ENCODE measurements at regions not wholly inside any gene's neighbourhood (a gene's known extent, or its start where the extent isn't known, plus 50 kb on each side); places are given as distances from the start of the nearest gene placed in this dataset.

GRCh38 chr3:72194458-72194857, 409.5 kb upstream of the PROK2 start:
- H3K36me3 Mint-ChIP-seq (ENCODE audit: unreplicated experiment) = peaks cover 5% of the 10 kb centered on the region
- no peak overlapping the region for H3K27ac Mint-ChIP-seq (ENCODE audit: unreplicated experiment)
- H3K4me1 Mint-ChIP-seq (ENCODE audit: low read depth, unreplicated experiment) = peaks cover 3% of the 10 kb centered on the region
- TF ChIP-seq CTCF (IDR thresholded peaks at IDR 0.05; ENCODE audit: partially characterized antibody, unreplicated experiment) = no peak
- no peaks in the 10 kb centered on the region for H3K9me3 Mint-ChIP-seq (ENCODE audit: unreplicated experiment)
- H3K4me3 Mint-ChIP-seq (ENCODE audit: unreplicated experiment) = no peak overlapping the region
- no peak for DNase-seq
- H3K27me3 Mint-ChIP-seq (ENCODE audit: unreplicated experiment) = peaks cover 5% of the 10 kb centered on the region

- Mint-ChIP-seq H3K27ac (ENCODE audit: unreplicated experiment) (no peak overlapping the region), H3K27me3 (ENCODE audit: unreplicated experiment) (peaks cover 5% of the 10 kb centered on the region), H3K4me1 (ENCODE audit: low read depth, unreplicated experiment) (peaks cover 5% of the 10 kb centered on the region), H3K9me3 (ENCODE audit: unreplicated experiment) (no peaks in the 10 kb centered on the region), H3K36me3 (ENCODE audit: unreplicated experiment) (peaks cover 5% of the 10 kb centered on the region), H3K4me3 (ENCODE audit: unreplicated experiment) (no peak overlapping the region)
- TF ChIP-seq CTCF (IDR thresholded peaks at IDR 0.05; ENCODE audit: partially characterized antibody, unreplicated experiment) = no peak
- DNase-seq = no peak
Measured at GRCh38 chr3:72193771-72194430, 409.0 kb upstream of the PROK2 start.

- Mint-ChIP-seq H3K27ac (ENCODE audit: unreplicated experiment) (no peak overlapping the region), H3K4me3 (ENCODE audit: unreplicated experiment) (no peak overlapping the region), H3K4me1 (ENCODE audit: low read depth, unreplicated experiment) (peaks cover 7% of the 10 kb centered on the region), H3K27me3 (ENCODE audit: unreplicated experiment) (peaks cover 5% of the 10 kb centered on the region), H3K36me3 (ENCODE audit: unreplicated experiment) (peaks cover 5% of the 10 kb centered on the region), H3K9me3 (ENCODE audit: unreplicated experiment) (no peaks in the 10 kb centered on the region)
- no peak for DNase-seq
- TF ChIP-seq CTCF (IDR thresholded peaks at IDR 0.05; ENCODE audit: partially characterized antibody, unreplicated experiment) = no peak
Measured at GRCh38 chr3:72192572-72192971, 407.6 kb upstream of the PROK2 start.

GRCh38 chr3:72191209-72191960, 406.4 kb upstream of the PROK2 start:
- Mint-ChIP-seq H3K9me3 (ENCODE audit: unreplicated experiment) (no peaks in the 10 kb centered on the region), H3K4me3 (ENCODE audit: unreplicated experiment) (no peak overlapping the region), H3K27ac (ENCODE audit: unreplicated experiment) (no peak overlapping the region), H3K27me3 (ENCODE audit: unreplicated experiment) (peaks cover 8% of the 10 kb centered on the region), H3K36me3 (ENCODE audit: unreplicated experiment) (peaks cover 5% of the 10 kb centered on the region), H3K4me1 (ENCODE audit: low read depth, unreplicated experiment) (peaks cover 13% of the 10 kb centered on the region)
- TF ChIP-seq CTCF (IDR thresholded peaks at IDR 0.05; ENCODE audit: partially characterized antibody, unreplicated experiment) = no peak
- DNase-seq = no peak

GRCh38 chr3:72190050-72190449, 405.1 kb upstream of the PROK2 start:
- no peak overlapping the region for H3K27ac Mint-ChIP-seq (ENCODE audit: unreplicated experiment)
- H3K9me3 Mint-ChIP-seq (ENCODE audit: unreplicated experiment) = no peaks in the 10 kb centered on the region
- no peak for DNase-seq
- H3K4me3 Mint-ChIP-seq (ENCODE audit: unreplicated experiment) = no peak overlapping the region
- H3K27me3 Mint-ChIP-seq (ENCODE audit: unreplicated experiment) = peaks cover 6% of the 10 kb centered on the region
- peaks cover 17% of the 10 kb centered on the region for H3K4me1 Mint-ChIP-seq (ENCODE audit: low read depth, unreplicated experiment)
- peaks cover 5% of the 10 kb centered on the region for H3K36me3 Mint-ChIP-seq (ENCODE audit: unreplicated experiment)
- no peak for TF ChIP-seq CTCF (IDR thresholded peaks at IDR 0.05; ENCODE audit: partially characterized antibody, unreplicated experiment)

All from glutamatergic neuron (in vitro differentiated cells).